Esophagus mucosa (tissue), 1 donor: ENCODE measurements at regions not wholly inside any gene's neighbourhood (a gene's known extent, or its start where the extent isn't known, plus 50 kb on each side); places are given as distances from the start of the nearest gene placed in this dataset.
"Not testable (repeated sequence)": the region's sequence is repeated elsewhere in the genome, so short reads cannot be mapped to it uniquely, and the experiment has no call there.

Experiments
- ATAC-seq: fragments of 200-7000 bp; cut with Tn5 transposase; one replicate; pipeline ENCODE4 v1.9.1; 2020
- donor health status: DM: yes; HTN: yes; CAD: no.

DNA sequence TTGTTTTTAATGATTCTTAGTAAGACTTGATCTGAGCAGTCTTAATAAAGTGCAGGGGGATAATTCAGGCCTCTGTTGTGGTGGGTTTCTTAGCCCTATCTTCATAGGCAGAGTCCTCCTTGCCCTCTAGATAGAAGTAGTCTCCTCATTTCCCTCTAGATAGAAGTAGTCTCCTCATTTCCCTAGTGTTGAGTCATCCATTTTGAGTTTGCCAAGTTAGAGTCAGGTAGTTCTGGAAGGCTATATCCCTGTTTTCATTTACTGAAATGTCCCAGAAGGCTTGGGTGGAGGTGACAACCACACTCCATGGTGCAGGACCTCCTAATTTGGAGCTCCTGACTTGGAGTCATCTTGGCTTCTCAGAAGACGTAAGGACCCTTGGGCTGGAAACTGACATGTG lies 384.6 kb downstream of the MLLT3 start:
- peak; percentile 22 for ATAC-seq

DNA sequence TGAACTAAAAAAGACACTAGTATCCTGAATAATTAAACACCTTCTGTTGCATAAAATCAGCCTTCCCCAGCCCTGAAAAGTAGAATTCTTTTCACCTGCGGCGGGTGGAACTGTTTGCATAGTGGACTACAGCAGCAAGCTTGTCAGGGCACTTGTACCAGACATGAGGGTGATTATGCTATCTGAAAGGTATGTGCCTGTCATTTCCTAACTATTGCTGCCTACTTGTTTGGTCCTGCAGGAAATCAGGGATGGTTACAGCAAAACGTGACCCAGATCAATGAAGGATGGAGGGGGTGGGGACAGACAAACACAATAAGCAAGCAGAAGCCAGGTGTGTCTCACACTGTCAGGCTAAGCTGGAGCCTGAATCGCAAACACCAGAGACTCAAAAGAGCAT lies 385.6 kb downstream of the MLLT3 start:
- peak; percentile 99 for ATAC-seq

DNA sequence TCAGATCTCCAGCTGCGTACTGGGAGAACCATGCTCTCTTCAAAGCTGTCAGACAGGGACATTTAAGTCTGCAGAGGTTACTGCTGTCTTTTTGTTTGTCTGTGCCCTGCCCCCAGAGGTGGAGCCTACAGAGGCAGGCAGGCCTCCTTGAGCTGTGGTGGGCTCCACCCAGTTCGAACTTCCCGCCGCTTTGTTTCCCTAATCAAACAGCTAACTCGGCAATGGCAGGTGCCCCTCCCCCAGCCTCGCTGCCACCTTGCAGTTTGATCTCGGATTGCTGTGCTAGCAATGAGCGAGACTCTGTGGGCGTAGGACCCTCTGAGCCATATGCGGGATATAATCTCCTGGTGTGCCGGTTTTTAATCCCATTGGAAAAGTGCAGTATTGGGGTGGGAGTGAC lies 387.1 kb downstream of the MLLT3 start:
- not testable (repeated sequence) for ATAC-seq

DNA sequence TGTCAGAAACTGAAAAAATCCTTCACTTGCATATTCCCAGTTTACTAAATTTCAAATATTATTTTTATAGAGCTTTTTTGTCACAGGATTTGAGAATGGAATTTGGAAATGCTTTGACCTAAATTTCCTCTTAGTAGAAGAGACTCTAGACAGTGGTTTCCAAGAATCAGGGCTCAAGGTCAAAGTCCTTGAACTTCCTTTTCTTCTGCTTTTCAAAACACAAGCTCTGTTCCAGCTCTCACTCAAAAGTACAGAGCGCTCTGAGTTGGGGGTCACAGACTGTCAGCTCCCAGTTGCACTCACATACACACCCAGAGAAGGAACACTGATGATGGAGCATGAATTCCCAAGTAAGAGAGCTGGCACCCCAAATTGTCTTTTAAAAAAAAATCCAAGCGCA lies 394.2 kb downstream of the MLLT3 start:
- ATAC-seq, result no peak

DNA sequence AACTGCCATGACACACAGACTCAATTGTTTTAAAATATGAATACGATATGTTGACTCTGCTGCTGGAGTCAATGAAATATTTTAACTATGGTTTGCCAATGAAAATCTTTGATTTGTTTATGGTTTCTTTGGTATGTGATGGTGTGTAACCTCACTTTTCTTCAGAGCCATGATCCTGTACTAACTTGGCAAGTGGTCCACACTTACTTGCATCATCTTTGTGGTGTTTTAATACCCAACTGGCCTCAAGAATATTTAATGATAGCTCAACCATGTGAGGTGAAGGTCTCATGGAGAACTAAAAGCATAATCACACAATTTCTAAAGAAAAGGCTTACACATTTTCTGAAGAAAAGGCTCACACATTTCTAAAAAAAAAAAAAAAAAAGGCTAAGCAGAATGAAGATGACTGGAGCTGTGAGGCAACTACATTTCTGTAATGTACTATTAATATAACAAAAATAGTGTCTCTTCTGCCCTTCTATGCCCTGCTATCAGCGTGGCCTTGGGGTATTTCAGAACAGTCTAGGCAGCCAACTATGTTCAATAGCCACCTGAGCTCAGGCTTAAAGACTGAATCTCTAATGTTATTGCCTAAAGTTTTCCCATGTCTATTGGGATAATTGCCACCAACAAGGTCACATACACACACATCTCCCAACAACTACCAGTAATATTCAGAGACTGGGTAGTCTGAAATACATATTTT lies 395.0 kb downstream of the MLLT3 start:
- ATAC-seq, result no peak

DNA sequence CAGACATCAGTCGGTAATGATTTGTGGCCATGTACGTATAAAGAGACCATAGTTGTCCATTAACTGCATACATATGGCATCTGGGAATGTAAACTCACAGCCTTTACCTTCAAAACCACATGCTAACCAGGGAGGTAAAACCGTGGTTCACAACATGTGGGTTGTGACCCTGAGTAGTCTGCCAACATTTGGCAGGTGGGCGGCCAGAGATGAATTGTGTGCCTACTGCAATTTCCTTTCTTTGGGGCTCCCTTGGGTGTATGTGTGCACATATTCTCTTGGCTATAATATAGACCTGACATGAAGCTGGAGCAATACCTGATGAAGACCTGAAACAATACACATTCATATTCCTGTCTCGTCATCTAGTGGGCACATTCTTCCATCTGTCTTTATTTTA lies 396.0 kb downstream of the MLLT3 start:
- no peak for ATAC-seq

DNA sequence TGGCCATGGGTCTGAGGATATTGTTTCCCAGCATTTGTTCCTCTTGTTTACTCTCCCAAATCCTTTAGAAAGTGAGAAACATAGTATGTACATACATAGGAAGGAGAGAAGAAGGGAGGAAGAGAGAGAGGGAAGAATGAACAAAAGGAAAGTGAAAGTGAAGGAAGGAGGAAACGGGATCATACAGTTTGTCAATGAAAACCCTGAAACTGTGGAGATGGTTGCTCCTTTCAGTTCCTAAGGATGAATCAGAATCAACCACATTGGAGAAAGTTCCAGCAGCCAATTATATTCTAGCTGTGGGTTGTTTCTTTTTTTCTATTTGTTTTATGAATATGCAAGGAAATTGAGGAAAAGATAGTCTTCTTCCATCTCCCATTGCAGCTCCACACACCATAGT lies 396.5 kb downstream of the MLLT3 start:
- no peak for ATAC-seq

DNA sequence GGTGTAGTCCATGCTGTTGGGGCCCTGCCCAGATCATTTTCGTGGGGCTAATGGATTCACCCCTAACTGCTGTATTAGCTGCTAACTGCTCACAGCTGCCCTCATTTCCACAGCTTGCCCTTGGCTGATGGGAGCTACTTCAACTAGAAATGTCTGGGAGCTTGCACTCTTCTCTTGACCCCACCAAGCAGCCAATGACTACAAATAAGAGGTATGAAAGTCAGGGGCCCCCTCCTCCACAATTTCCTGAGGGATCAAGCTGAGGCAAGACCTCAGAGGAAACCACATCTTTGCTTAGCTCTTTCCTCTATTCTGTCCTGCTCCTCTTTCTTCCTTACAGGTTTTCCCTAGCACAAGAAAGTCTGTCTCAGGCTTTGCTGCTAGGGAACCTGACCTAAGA lies 397.5 kb downstream of the MLLT3 start:
- ATAC-seq, result no peak

DNA sequence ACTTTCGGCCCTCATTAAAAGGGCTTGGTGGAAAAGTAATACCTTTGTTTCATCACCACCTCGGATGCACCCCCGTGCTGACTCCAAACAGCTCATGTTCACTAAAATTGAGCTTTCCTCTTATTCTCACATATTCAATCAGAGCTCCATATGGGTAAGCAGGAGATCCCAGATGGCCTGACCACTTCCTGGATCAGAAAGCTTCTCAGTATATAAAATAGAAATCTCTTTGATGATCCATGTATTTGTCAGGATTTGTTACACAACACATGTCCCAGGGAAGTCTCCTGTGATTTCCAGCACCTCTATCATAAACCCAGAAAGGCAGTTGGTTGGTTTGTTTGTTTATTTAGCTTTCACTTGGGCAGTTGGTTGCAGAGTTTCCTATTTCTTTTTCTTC lies 402.0 kb downstream of the MLLT3 start:
- ATAC-seq, result no peak

DNA sequence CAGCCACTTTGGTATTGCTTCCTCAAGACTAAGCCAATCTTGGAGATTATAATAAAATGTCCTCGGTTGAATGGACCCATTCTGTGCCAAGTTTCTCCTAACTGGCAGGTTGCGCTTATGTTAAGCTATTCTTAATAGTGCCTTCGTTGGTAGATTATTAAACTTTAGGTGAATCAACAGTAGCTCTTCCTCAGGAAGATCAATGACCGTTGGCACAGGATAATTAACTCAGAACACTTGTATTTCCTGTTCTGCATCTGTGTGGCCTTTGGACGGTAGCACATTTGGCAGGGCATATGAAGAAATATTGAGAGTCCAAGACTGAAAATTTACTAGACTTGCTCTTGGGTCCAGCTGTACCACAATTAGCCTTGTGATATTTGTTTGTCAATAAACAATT lies 402.9 kb downstream of the MLLT3 start:
- ATAC-seq, result peak; percentile 79

DNA sequence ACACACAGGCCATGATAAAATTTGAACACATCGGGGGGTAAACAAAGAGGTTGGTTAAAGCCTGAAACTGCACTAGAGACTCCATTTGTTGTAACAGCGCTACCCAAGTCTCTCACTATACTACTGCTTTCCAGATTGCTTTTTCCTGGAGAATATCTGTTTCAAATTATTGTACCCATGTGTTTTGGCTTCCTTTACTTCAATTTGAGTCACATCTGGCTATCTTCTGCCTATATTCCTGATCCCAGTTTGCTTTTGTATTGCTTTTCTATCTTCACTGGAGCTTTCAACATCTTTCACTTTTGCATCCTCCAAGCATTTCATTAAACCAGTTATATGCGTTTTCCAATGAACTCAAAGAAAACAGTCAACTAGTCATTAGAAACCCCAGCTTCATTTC lies 404.7 kb downstream of the MLLT3 start:
- no peak for ATAC-seq

DNA sequence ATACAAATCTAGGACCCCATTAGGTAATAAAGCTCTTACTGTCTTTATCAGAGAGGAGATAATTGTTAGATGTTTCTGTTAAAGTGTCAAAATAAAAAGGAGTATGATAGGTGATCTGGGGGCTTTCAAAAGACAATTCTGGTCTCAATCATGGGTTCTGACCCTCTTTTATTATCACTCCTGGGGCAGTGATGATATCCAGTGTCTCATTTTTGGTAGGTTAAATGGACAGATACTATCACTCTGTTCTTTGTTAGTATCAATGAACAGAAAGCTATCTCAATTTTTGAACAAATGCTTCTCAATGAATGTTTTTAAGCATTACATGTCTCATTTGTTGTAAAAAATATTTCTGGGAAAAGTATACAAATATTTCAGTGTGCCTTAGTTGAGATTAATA lies 405.9 kb downstream of the MLLT3 start:
- ATAC-seq, result no peak

DNA sequence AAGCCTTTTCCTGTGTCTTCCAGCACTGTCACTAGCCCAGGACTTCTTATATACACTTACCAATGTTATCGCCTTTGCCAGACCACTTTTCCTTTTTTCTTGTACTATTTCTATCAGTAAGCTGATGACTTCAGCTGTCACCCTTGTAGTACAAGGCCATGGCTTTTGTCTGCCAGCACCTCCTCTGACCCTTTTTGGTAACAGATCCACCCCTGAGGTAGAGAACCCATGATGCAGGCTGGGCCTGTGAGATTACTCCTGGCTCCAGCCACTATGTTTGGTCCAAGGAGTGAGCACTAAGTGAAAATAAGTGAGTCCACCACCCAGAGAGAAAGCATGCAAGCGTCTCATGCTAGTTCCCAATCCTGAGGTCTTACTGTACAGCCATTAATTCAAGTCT lies 406.7 kb downstream of the MLLT3 start:
- no peak for ATAC-seq

DNA sequence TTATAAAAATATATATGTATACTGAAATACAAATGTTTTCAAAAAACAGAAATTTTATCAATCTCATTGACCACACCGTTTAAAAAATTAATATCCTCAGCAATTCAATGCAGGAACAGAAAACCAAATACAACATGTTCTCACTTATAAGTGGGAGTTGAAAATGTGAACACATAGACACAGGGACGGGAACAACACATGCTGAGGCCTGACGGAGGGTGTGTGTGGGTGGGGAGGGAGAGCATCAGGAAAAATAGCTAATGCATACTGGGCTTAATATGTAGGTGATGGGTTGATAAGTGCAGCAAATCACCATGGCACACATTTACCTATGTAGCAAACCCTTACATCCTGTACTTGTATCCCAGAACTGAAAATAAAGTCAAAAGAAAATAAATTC lies 409.5 kb downstream of the MLLT3 start:
- no peak for ATAC-seq

DNA sequence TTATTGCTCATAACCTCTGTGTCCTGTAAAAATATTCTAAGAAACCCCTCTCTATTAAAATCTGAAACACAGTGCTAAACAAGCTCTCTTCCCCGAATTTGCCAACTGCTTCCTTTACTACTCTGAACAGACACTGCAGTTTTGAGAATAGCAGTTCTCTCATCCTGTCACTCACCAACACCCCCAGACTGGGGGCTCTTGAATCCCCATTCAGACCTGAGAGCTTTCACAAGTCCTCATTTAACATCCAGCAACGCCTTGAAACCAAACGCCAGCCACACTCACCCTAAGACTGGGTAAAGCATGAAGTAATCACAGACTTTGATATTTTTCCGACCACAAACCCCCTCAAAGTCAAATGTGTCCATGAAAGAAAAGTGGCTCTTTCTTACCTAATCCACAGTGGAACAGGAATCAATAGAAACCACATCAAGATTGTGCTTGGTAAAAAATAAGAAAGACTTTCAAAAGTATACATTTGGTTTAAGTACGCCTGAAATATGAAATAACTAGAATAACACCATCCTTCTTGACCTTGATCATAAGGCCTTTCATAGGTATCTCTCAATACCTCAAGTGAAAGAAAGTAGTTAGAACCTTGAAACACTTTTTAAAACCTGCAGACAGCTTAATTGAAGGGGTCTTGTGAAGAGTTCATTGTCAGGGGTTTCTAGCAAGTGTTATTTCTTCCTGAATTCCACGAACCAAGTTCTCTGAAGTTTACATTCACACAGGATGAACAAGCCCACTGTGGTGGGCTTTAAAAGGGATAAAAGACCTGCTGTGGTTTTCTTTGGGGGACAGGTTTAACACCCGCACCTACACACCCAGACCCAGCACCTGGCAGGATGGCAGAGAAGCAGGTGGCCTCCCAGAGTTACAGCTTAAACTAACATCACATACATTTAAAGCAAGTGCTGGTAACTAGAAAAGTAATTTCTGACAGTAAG lies 412.6 kb downstream of the MLLT3 start:
- ATAC-seq, result no peak

DNA sequence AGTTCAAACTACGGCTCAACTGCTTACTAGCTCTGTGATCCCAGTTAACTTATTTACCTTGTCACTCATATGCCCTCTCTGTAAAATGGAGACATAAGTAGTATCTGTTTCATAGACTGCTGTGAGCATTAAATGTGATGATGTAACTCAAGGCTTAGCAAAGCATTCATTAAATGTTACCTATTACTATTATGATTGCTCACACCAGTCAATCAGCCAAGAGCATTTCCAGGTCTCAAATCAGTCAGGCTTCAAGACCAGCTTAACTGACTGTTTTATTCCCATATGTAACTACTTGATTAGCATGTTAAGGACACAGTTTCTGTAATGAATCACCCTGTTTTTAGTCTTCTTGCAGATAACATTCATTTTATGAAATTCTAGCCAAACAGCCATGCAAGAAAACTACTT lies 413.3 kb downstream of the MLLT3 start:
- ATAC-seq, result peak; percentile 91

DNA sequence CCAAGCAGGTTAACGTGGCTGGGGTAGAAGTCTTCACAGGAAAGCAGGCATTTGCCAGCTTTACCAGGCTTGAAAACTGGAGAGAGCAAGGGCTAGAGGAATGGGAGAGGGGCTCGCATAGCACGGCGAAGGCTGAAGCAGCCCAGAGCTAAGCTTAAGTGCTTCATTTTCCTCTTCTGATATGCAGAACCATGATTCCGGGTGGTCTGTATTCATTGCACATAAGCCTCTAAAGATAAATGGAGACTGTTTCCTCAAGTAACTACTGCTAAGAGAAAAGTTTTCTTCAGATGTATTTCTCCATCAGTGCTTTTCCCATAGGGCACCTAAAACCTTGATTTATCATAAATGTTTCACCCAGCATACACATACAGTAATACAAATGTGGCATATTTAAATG lies 414.1 kb downstream of the MLLT3 start:
- ATAC-seq, result no peak

DNA sequence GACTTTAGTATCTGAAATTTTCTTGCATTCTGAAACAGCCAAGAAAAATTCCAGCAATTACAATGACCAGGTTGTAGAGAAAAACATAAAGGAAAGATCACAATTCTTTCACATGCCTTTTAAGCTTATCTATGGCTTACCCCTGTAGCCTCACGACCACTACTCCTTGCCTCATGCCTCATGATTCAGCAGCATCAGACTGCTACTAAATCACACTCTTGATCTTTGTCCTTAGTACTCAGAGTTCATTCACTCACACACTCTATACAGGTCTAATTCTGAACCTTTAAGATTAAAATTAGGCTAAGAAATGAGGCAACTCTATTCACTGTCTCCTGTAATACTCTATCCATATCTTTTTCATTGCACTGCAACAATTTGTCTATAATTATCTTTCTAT lies 415.1 kb downstream of the MLLT3 start:
- no peak for ATAC-seq

DNA sequence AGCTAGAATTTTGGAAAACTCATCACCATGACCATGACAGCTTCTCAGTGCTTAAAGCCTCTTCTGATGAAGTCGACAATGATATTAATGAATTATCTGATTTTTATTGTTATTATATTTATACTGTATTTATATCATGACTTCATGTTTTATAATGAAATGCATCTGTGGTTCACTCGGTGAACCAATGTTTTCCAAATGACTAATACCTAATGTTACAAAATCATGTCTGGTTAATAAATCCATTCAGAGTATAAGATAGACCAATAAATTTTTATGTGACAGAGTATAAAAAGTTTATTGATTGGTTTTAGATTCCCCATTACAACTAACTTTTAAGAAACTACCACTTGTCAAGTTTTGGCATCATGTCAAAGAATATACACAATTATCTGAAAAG lies 416.5 kb downstream of the MLLT3 start:
- ATAC-seq, result no peak

DNA sequence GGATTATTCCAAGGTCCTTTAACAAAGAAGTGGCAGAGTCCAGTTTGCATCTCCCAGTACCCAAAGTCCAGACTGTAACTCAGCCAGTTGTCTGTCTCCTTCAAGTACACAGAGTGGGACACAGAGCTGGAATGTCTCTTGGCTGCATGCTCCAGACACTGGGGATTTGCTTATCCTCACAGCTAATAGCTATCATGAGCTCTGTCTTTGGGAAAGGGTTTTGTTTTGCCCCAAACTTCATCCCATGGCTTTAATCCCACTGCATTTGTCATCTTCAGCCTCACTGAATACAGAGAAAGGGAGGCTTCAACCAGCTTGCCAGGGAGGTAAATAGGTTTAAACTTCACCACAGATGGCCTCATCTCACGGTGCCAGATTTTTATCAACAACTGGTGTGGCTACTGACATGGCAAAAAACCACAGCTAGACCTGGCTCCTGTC lies 412.2 kb upstream of the SLC24A2 start:
- ATAC-seq, result no peak

DNA sequence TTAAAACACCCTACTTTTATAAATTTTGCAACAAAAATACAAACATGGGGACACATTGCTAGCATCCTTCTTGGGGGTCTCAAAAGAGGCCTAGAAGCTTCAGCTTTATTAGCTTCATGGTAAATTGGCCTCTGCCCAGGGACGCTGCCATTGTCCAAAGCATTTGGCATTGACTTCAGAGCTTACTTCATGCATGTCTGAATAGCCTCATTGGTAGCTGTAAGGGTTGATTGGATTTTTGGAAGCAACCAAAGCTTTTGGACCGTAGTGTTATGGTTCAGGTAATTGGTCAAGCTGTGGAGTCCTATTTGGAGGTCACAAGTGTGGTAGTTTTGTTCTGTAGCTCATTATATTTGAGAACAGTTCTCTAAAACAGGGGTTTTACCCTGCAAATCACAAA lies 411.7 kb upstream of the SLC24A2 start:
- ATAC-seq, result no peak

DNA sequence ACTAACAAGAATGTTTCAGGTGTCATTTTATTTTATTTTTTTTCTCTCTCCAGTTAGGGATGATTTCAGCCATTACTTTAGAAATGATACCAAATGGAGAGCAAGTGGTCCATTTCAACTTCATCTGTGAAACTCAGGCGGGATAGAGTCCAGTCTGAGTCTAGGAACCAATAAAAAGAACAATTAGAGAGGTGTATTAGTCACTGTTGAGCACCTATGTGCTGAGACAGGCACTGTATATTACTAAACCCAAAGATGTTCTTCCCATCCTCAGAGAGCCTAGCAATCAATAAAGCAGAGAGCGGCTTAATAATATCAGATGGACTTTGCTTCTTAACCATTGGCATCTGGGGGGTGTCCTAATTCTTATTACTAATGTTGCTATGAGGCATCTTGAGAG lies 410.3 kb upstream of the SLC24A2 start:
- peak; percentile 68 for ATAC-seq

DNA sequence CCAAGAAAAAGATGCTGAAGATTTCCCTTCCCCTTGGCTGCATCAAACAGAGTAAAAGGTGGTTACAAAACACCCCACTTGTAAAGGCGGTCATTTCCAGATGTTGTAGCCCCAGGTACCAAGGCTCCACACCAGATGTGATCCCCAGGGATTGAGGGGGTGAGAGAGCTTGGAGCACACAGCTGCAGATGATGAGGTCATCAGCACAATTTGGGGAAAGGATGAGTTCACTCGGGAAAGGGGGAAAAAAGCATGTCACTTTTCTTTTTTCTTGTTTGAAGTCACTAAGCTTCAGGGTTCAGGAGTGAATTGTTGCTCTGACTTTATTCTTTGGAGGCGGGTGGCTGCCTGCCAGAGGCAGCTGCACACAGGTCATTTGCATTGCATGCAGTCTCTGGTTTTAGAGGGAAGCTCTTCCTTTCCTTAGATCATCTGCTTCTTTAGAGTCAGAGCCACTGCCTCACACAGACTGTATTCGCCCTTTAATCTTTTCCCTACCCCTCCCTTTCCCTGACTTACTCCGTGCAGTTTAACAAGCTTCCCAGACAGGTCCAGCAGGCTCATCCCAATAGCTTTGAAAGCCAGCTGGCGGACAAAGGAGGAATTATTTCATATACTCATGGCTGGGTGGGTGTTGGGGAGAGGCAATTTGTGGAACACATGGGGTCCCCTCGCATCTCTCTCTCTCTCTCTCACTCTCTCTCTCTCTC lies 409.3 kb upstream of the SLC24A2 start:
- peak; percentile 98 for ATAC-seq
